ENCODE measurements at regions not wholly inside any gene's neighbourhood (a gene's known extent, or its start where the extent isn't known, plus 50 kb on each side); places are given as distances from the start of the nearest gene placed in this dataset.

DNA sequence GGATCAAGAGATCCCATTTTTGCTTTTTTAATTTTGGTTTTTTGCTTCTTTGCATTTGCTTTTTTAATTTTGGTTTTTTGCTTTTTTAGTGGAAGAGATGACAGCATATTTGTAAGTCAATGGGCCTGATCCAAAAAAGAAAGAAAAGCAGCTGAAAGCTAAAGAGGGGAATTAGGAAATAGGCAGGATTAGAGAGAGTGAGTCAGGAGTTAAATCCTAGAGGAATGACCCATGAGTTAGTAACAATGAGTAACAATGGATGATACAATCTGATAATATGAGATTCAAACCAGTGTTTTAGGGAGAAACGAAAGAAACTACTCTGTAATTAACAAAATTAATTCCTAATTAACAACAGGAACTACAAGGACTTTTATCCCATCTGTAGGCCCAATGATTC is 111.2 kb upstream of the SGCG start:
- TF ChIP-seq, protein P1, sequence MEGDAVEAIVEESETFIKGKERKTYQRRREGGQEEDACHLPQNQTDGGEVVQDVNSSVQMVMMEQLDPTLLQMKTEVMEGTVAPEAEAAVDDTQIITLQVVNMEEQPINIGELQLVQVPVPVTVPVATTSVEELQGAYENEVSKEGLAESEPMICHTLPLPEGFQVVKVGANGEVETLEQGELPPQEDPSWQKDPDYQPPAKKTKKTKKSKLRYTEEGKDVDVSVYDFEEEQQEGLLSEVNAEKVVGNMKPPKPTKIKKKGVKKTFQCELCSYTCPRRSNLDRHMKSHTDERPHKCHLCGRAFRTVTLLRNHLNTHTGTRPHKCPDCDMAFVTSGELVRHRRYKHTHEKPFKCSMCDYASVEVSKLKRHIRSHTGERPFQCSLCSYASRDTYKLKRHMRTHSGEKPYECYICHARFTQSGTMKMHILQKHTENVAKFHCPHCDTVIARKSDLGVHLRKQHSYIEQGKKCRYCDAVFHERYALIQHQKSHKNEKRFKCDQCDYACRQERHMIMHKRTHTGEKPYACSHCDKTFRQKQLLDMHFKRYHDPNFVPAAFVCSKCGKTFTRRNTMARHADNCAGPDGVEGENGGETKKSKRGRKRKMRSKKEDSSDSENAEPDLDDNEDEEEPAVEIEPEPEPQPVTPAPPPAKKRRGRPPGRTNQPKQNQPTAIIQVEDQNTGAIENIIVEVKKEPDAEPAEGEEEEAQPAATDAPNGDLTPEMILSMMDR (IDR thresholded peaks at IDR 0.05), result no peak
- no peak for TF ChIP-seq POLR2A (IDR thresholded peaks at IDR 0.05)
- DNase-seq (ENCODE audit: low spot score in 2 of 2), result no peak
- 53 to 68% methylated on average over 1 of the region's 1 CpG for WGBS, 2 donors
- intact Hi-C loops (cut with DNase I; ENCODE audit: low total_unique reads), result no loop called here
- H3K4me3 ChIP-seq (ENCODE audit: low read depth, poor library complexity, severe bottlenecking), result no peak overlapping the region

- 34 to 40% methylated on average over 5 of the region's 5 CpGs for WGBS, 2 donors
- intact Hi-C loops (cut with DNase I; ENCODE audit: low total_unique reads), result no loop called here
- H3K4me3 ChIP-seq (ENCODE audit: low read depth, poor library complexity, severe bottlenecking), result no peak overlapping the region
- no peak for DNase-seq (ENCODE audit: low spot score in 2 of 2)
- TF ChIP-seq, protein P1 (IDR thresholded peaks at IDR 0.05), result no peak
- TF ChIP-seq POLR2A (IDR thresholded peaks at IDR 0.05), result no peak
These were observed 106.5 kb upstream of the SGCG start for GRCh38 chr13:23074075-23074828.

- intact Hi-C loops (cut with DNase I; ENCODE audit: low total_unique reads), result no loop called here
- no peak for DNase-seq (ENCODE audit: low spot score in 2 of 2)
- 82 to 87% methylated on average over 5 of the region's 5 CpGs for WGBS, 2 donors
- H3K4me3 ChIP-seq (ENCODE audit: low read depth, poor library complexity, severe bottlenecking), result no peak overlapping the region
- TF ChIP-seq POLR2A (IDR thresholded peaks at IDR 0.05), result no peak
- TF ChIP-seq, protein P1 (IDR thresholded peaks at IDR 0.05), result no peak
These were observed 99.6 kb upstream of the SGCG start for GRCh38 chr13:23081220-23081619.

- intact Hi-C loops (cut with DNase I; ENCODE audit: low total_unique reads), result no loop called here
- WGBS, 2 donors, result 56 to 57% methylated on average over 7 of the region's 7 CpGs
- no peak for DNase-seq (ENCODE audit: low spot score in 2 of 2)
- H3K4me3 ChIP-seq (ENCODE audit: low read depth, poor library complexity, severe bottlenecking), result no peak overlapping the region
- no peak for TF ChIP-seq POLR2A (IDR thresholded peaks at IDR 0.05)
- TF ChIP-seq, protein P1 (IDR thresholded peaks at IDR 0.05), result no peak
These were observed 98.9 kb upstream of the SGCG start for GRCh38 chr13:23081901-23082300.

DNA sequence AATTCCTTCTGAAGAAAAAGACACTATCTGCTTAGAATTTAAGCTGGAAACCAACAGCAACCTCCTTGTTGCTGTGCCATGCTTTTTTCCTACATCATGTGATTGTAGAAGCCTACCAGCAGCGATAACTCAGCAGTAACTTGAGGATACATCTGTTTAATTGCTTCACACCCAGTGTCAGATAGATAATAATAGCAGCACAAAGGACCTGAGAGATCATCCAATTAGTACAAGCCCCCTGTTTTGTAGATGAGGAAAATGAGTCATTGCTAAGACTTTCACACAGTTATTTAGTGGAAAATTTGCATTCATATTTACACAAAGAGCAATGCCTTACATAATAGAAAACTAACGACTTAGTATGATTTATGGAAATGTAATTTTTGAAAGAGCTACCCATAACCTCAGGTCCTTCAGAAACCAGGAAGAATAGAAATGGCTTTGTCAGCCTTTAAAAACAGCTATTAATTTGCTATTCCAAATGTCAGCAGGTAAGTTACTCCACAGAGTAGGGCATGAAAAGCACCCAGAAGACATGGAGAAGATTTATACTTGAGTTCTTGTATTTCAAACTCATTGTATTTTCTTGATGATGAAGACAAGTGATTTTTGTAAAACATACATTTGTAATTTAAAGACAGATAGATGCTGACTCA is 93.7 kb upstream of the SGCG start:
- TF ChIP-seq POLR2A (IDR thresholded peaks at IDR 0.05), result no peak
- TF ChIP-seq, protein P1 (IDR thresholded peaks at IDR 0.05), result no peak
- H3K4me3 ChIP-seq (ENCODE audit: low read depth, poor library complexity, severe bottlenecking), result no peak overlapping the region
- WGBS, 2 donors, result 57 to 59% methylated on average over 2 of the region's 2 CpGs
- DNase-seq (ENCODE audit: low spot score in 2 of 2), result no peak
- intact Hi-C loops (cut with DNase I; ENCODE audit: low total_unique reads), result no loop called here

All from lower leg skin (tissue), 4 donors.